Panc1 (cell line): ENCODE measurements at regions not wholly inside any gene's neighbourhood (a gene's known extent, or its start where the extent isn't known, plus 50 kb on each side); places are given as distances from the start of the nearest gene placed in this dataset.

Source experiments
- ATAC-seq: fragments of 200-7000 bp; cut with Tn5 transposase; 2 replicates; pipeline ENCODE4 v1.9.1; 2020; ENCODE audit warnings: mild to moderate bottlenecking, moderate library complexity
- BruUV-seq: library from RNA; stranded (reverse); fragments of 400-500 nt; replicated peaks from 2 replicates; lab custom pipeline; 2021; lab: Mats Ljungman, UMichigan
- CTCF ChIA-PET: fragments of 300-600 bp; sonication (Branson Sonifier 250); formaldehyde crosslinking; loops from one replicate; lab custom pipeline; 2022; ENCODE audit warnings: antibody characterized with exemption; lab: Charles Lee
- POLR2A ChIA-PET: fragments of 300-600 bp; sonication (Branson Sonifier 250); formaldehyde crosslinking; loops from one replicate; lab custom pipeline; 2022; ENCODE audit warnings: antibody characterized with exemption; lab: Charles Lee
- DNase-seq: peaks from one replicate; pipeline ENCODE4 v3.0.0-alpha.2; 2010; ENCODE audit warnings: low read depth, low spot score
- H3K27ac ChIP-seq: 2 replicates; pipeline ENCODE4 v1.5.1; 2011; ENCODE audit warnings: mild to moderate bottlenecking, low read length, inconsistent platforms
- H3K27me3 ChIP-seq: fragments of 200-500 bp; sonication (Bioruptor generic); 2 replicates; pipeline ENCODE4 v1.6.0; 2014; ENCODE audit warnings: low read length, inconsistent platforms; ENCODE audit not compliant: control insufficient read depth, insufficient read depth
- H3K36me3 ChIP-seq: fragments of 200-500 bp; sonication (Bioruptor generic); 2 replicates; pipeline ENCODE4 v1.5.1; 2014; ENCODE audit warnings: inconsistent platforms, mild to moderate bottlenecking, low read length, moderate library complexity; ENCODE audit not compliant: control insufficient read depth, insufficient read depth
- H3K4me1 ChIP-seq: 2 replicates; pipeline ENCODE4 v1.5.1; 2011; ENCODE audit warnings: inconsistent platforms, mild to moderate bottlenecking, low read length, moderate library complexity; ENCODE audit not compliant: control insufficient read depth, insufficient read depth
- H3K4me3 ChIP-seq, 2 experiments: 2 replicates each; pipeline ENCODE4 v1.5.1; 2011 to 2012; ENCODE audit warnings: low read depth in 2 of 2, low read length in 2 of 2, mild to moderate bottlenecking in 2 of 2, inconsistent platforms in 1 of 2, moderate library complexity in 1 of 2
- H3K9me3 ChIP-seq: fragments of 200-500 bp; sonication (Bioruptor generic); 2 replicates; pipeline ENCODE4 v1.5.1; 2014; ENCODE audit warnings: low read depth, mild to moderate bottlenecking, inconsistent platforms, low read length, moderate library complexity; ENCODE audit not compliant: control insufficient read depth, insufficient read depth
- POLR2AphosphoS5 ChIP-seq: IDR thresholded peaks from 2 replicates; pipeline ENCODE4 v1.6.1; 2012; ENCODE audit warnings: mild to moderate bottlenecking, low read depth, low read length, moderate library complexity
- SIN3A ChIP-seq: IDR thresholded peaks from 2 replicates; pipeline ENCODE4 v1.6.1; 2012; ENCODE audit warnings: low read depth, mild to moderate bottlenecking, low read length, moderate library complexity, borderline replicate concordance; ENCODE audit not compliant: insufficient read depth
- TCF7L2 ChIP-seq: IDR thresholded peaks from 2 replicates; pipeline ENCODE4 v1.6.1; 2011; ENCODE audit warnings: mild to moderate bottlenecking, low read depth, low read length, inconsistent platforms
- in situ Hi-C: cut with HindIII; loops from 2 replicates; pipeline ENCODE4 v1.10.0; 2016; ENCODE audit warnings: low sequenced_read_pairs, low pct_unique_long_range_greater_than_20kb
- intact Hi-C: fragments of 100-400 bp; cut with micrococcal nuclease; formaldehyde crosslinking; loops from one replicate; pipeline ENCODE4 v1.10.0; 2022; ENCODE audit not compliant: unreplicated experiment
- TF ChIP-seq, protein P1 (sequence below): fragments of 450-650 bp; IDR thresholded peaks from 2 replicates; pipeline ENCODE4 v1.5.1; 2017; ENCODE audit warnings: mild to moderate bottlenecking
- TF ChIP-seq, protein P2 (sequence below), 2 experiments: IDR thresholded peaks; 2 replicates each; pipeline ENCODE4 v1.6.1; 2011 to 2012; ENCODE audit warnings: low read depth in 2 of 2, control low read depth in 1 of 2, low read length in 1 of 2, mild to moderate bottlenecking in 1 of 2, moderate library complexity in 1 of 2; ENCODE audit not compliant: insufficient read depth in 1 of 2

DNA sequence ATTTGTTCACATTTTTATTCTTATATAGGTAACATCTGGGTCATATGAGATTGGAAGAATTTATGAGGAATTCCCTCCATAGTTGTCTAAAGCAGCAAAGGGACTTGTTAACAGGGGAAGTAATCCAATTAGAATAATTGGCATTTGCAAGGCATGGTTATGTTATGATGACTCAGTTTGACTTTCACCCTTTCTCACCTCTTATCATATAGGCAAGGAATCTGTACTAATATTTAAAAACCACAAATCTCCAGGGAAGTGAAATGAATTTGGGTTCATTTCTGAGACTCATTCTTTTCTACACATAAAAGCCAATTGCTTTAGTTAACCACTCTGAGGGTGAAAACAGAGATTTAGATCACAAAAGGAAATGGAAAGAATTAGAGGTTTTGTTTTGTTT is 281.5 kb upstream of the DKK2 start:
- Histone ChIP-seq H3K27ac (no peak overlapping the region), H3K27me3 (no peaks in the 10 kb centered on the region), H3K36me3 (no peaks in the 10 kb centered on the region), H3K4me1 (no peaks in the 10 kb centered on the region), H3K4me3 (no peak overlapping the region), H3K9me3 (peaks cover 2% of the 10 kb centered on the region; the same call in 1 of the 2 replicates)
- no peak for TF ChIP-seq TCF7L2
- ChIA-PET POLR2A (no interaction called here), CTCF (no interaction called here)
- no peak for DNase-seq
- in situ Hi-C loops: no loop called here
- ATAC-seq: no peak
- no TSS peak for BruUV-seq
- intact Hi-C loops: no loop called here

DNA sequence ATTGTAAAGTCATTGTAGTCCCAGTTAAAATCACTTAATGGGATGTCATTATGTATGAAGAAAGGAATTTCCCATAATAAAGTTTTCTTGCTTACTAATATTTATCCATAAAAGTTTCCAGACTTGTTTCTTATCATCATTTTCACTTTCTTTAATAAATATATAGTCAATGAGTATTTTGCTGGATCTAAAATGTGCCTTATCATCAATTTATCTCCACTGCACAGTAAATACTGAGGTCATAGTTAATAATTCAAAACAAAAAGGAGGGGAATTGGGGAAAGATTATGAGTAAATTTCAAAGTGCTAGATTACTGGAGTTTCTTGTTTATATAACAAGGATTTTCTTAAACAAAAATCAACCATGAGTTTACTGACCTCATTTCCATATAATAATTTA is 279.5 kb upstream of the DKK2 start:
- TF ChIP-seq, protein P1, sequence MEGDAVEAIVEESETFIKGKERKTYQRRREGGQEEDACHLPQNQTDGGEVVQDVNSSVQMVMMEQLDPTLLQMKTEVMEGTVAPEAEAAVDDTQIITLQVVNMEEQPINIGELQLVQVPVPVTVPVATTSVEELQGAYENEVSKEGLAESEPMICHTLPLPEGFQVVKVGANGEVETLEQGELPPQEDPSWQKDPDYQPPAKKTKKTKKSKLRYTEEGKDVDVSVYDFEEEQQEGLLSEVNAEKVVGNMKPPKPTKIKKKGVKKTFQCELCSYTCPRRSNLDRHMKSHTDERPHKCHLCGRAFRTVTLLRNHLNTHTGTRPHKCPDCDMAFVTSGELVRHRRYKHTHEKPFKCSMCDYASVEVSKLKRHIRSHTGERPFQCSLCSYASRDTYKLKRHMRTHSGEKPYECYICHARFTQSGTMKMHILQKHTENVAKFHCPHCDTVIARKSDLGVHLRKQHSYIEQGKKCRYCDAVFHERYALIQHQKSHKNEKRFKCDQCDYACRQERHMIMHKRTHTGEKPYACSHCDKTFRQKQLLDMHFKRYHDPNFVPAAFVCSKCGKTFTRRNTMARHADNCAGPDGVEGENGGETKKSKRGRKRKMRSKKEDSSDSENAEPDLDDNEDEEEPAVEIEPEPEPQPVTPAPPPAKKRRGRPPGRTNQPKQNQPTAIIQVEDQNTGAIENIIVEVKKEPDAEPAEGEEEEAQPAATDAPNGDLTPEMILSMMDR: no peak
- TF ChIP-seq SIN3A (no peak), TCF7L2 (no peak), POLR2AphosphoS5 (no peak)
- TF ChIP-seq, protein P2, sequence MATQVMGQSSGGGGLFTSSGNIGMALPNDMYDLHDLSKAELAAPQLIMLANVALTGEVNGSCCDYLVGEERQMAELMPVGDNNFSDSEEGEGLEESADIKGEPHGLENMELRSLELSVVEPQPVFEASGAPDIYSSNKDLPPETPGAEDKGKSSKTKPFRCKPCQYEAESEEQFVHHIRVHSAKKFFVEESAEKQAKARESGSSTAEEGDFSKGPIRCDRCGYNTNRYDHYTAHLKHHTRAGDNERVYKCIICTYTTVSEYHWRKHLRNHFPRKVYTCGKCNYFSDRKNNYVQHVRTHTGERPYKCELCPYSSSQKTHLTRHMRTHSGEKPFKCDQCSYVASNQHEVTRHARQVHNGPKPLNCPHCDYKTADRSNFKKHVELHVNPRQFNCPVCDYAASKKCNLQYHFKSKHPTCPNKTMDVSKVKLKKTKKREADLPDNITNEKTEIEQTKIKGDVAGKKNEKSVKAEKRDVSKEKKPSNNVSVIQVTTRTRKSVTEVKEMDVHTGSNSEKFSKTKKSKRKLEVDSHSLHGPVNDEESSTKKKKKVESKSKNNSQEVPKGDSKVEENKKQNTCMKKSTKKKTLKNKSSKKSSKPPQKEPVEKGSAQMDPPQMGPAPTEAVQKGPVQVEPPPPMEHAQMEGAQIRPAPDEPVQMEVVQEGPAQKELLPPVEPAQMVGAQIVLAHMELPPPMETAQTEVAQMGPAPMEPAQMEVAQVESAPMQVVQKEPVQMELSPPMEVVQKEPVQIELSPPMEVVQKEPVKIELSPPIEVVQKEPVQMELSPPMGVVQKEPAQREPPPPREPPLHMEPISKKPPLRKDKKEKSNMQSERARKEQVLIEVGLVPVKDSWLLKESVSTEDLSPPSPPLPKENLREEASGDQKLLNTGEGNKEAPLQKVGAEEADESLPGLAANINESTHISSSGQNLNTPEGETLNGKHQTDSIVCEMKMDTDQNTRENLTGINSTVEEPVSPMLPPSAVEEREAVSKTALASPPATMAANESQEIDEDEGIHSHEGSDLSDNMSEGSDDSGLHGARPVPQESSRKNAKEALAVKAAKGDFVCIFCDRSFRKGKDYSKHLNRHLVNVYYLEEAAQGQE (IDR thresholded peaks at IDR 0.05; ENCODE audit: insufficient read depth in 1 of 2, low read depth in 2 of 2, low read length in 1 of 2): no peak

DNA sequence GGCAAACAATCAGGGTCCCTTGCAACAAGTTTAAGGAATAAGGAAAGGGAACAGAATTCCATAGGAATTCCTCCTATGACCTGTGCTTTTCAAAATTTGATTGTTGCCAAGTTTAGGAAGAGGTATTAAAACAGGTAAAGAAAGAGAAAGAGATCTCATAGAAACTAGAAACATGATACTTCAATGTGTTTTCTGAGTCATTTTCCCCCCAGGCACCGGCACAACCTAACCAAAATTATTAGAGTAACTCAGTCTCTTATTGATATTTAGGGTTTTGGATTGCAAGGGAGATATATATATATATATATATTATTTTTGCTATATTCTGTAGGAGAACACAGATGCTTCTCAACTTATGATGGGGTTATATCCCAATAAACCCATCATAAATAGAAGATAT is 278.0 kb upstream of the DKK2 start:
- Histone ChIP-seq H3K27ac (no peak overlapping the region), H3K4me3 (no peak overlapping the region), H3K36me3 (no peaks in the 10 kb centered on the region), H3K9me3 (peaks cover 2% of the 10 kb centered on the region; the same call in 1 of the 2 replicates), H3K4me1 (no peaks in the 10 kb centered on the region), H3K27me3 (no peaks in the 10 kb centered on the region)
- ChIA-PET POLR2A (no interaction called here), CTCF (no interaction called here)
- no peak for ATAC-seq
- no peak for TF ChIP-seq POLR2AphosphoS5
- no peak for TF ChIP-seq TCF7L2
- TF ChIP-seq SIN3A: no peak
- TF ChIP-seq, protein P1: no peak
- TF ChIP-seq, protein P2 (IDR thresholded peaks at IDR 0.05; ENCODE audit: insufficient read depth in 1 of 2, low read depth in 2 of 2, low read length in 1 of 2): no peak
- in situ Hi-C loops (no loop called here), intact Hi-C loops (no loop called here)
- BruUV-seq: no TSS peak
- DNase-seq: no peak

More for the DNA sequence above, 279.5 kb upstream of the DKK2 start:
- no TSS peak for BruUV-seq
- Histone ChIP-seq H3K27me3 (no peaks in the 10 kb centered on the region), H3K36me3 (no peaks in the 10 kb centered on the region), H3K27ac (no peak overlapping the region), H3K4me1 (no peaks in the 10 kb centered on the region), H3K9me3 (peaks cover 2% of the 10 kb centered on the region; the same call in 1 of the 2 replicates), H3K4me3 (no peak overlapping the region)
- ChIA-PET CTCF (no interaction called here), POLR2A (no interaction called here)
- ATAC-seq (no peak), DNase-seq (no peak)
- intact Hi-C loops: no loop called here
- in situ Hi-C loops: no loop called here
